ENCODE measurements at regions not wholly inside any gene's neighbourhood (a gene's known extent, or its start where the extent isn't known, plus 50 kb on each side); places are given as distances from the start of the nearest gene placed in this dataset.

DNA sequence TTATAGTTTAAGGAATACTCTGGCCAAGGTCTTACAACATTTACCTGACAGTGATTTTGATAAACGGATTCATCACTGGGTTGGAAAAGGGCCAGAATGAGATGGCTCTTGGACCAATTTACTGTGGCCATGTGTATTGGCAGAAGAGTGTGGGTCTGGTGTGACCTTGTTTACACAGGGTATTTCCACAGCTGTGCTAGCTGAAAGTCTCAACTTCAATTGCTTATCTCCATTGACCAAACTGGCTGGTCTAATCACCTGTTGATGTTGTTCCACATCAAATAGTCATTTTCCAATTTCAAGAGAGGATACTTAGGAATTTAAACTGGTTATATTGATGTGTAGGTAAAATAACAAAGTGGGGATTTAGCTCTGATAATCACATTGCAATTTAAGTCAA lies 501.6 kb upstream of the MAP3K7 start:
- no peak overlapping the region for H2BK120ac ChIP-seq (ENCODE audit: low read depth, low read length, poor library complexity, severe bottlenecking)
- H3K27ac ChIP-seq (ENCODE audit: insufficient read length, low read depth, low read length), result no peak overlapping the region
- H3K27me3 ChIP-seq (ENCODE audit: insufficient read depth, low read length), result no peaks in the 10 kb centered on the region
- Mint-ChIP-seq H3K36me3 (ENCODE audit: insufficient read depth in 1 of 3, low read depth in 3 of 3) (no peaks in the 10 kb centered on the region), H3K27ac (no peak overlapping the region), H3K4me3 (no peak overlapping the region), H3K4me1 (peaks cover 15 to 25% of the 10 kb centered on the region in 2 experiments), H3K9me3 (no peaks in the 10 kb centered on the region), H3K27me3 (ENCODE audit: low read depth) (no peaks in the 10 kb centered on the region)
- WGBS (ENCODE audit: extremely low coverage, insufficient read length, low lambda C conversion rate), result no CpG with 5 or more reads among the region's 1 CpG
- no peak overlapping the region for H3K18ac ChIP-seq (ENCODE audit: insufficient read length, low read depth, low read length)
- no peaks in the 10 kb centered on the region for H3K23me2 ChIP-seq (ENCODE audit: insufficient read length, low read depth, low read length, poor library complexity, severe bottlenecking)
- H4K91ac ChIP-seq (ENCODE audit: insufficient read length, low read depth, low read length), result no peak overlapping the region
- no peak overlapping the region for H3K4me2 ChIP-seq (ENCODE audit: insufficient read depth, insufficient read length, low read length)
- no peak overlapping the region for H2AK5ac ChIP-seq (ENCODE audit: insufficient read length, low read length)
- H2BK12ac ChIP-seq (ENCODE audit: insufficient read length, low read depth, low read length), result no peak overlapping the region
- no peak overlapping the region for H4K5ac ChIP-seq (ENCODE audit: insufficient read length, low read depth, low read length)
- no peak overlapping the region for H4K8ac ChIP-seq (replicated peaks; ENCODE audit: insufficient read length, low read depth, low read length)
- H3K23ac ChIP-seq (ENCODE audit: insufficient read length, low read depth, low read length), result no peak overlapping the region
- H3K4me1 ChIP-seq (ENCODE audit: insufficient read depth, low read length), result peaks cover 2% of the 10 kb centered on the region; the same call in 1 of the 2 replicates
- no peak overlapping the region for H3K9ac ChIP-seq (ENCODE audit: extremely low read depth, insufficient read length, low read length)
- H2BK5ac ChIP-seq (ENCODE audit: insufficient read length, low read length), result no peak overlapping the region
- no peak overlapping the region for H3K56ac ChIP-seq (ENCODE audit: insufficient read length, low read depth, low read length)
- H2AFZ ChIP-seq (ENCODE audit: low read length), result no peak overlapping the region
- no peaks in the 10 kb centered on the region for H3K9me3 ChIP-seq (ENCODE audit: control insufficient read depth, low read depth, low read length)
- no peaks in the 10 kb centered on the region for H4K20me1 ChIP-seq (ENCODE audit: control insufficient read depth, insufficient read depth, insufficient read length)
- H2BK15ac ChIP-seq (ENCODE audit: low read depth, low read length), result no peak overlapping the region
- H3T11ph ChIP-seq (ENCODE audit: low read length), result no peak overlapping the region
- H2BK20ac ChIP-seq (ENCODE audit: low read depth, low read length, poor library complexity, severe bottlenecking), result no peak overlapping the region
- no peaks in the 10 kb centered on the region for H3K79me1 ChIP-seq (ENCODE audit: insufficient read depth, low read depth, low read length, poor library complexity, severe bottlenecking)
- H3K79me2 ChIP-seq (ENCODE audit: insufficient read depth, low read length), result no peaks in the 10 kb centered on the region
- H3K14ac ChIP-seq (ENCODE audit: insufficient read depth, low read length), result no peak overlapping the region
- DNase-seq, result no peak
- no peak overlapping the region for H3K4ac ChIP-seq (ENCODE audit: low read depth, low read length)
- TF ChIP-seq, protein P1, sequence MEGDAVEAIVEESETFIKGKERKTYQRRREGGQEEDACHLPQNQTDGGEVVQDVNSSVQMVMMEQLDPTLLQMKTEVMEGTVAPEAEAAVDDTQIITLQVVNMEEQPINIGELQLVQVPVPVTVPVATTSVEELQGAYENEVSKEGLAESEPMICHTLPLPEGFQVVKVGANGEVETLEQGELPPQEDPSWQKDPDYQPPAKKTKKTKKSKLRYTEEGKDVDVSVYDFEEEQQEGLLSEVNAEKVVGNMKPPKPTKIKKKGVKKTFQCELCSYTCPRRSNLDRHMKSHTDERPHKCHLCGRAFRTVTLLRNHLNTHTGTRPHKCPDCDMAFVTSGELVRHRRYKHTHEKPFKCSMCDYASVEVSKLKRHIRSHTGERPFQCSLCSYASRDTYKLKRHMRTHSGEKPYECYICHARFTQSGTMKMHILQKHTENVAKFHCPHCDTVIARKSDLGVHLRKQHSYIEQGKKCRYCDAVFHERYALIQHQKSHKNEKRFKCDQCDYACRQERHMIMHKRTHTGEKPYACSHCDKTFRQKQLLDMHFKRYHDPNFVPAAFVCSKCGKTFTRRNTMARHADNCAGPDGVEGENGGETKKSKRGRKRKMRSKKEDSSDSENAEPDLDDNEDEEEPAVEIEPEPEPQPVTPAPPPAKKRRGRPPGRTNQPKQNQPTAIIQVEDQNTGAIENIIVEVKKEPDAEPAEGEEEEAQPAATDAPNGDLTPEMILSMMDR (conservative IDR thresholded peaks at IDR 0.05), result no peak

Measured in H9 (cell line).